Right lobe of liver (tissue), 6 donors: ENCODE measurements at regions not wholly inside any gene's neighbourhood (a gene's known extent, or its start where the extent isn't known, plus 50 kb on each side); places are given as distances from the start of the nearest gene placed in this dataset.

Source experiments
- ATAC-seq, 4 donors: fragments of 200-7000 bp; cut with Tn5 transposase; one replicate each; pipeline ENCODE4 v1.9.1; 2020; ENCODE audit warnings: mild to moderate bottlenecking in 4 of 4, moderate library complexity in 4 of 4
- DNase-seq, 3 donors: peaks; one replicate each; pipeline ENCODE4 v3.0.0-alpha.2; 2020
- H3K27ac ChIP-seq, 3 donors: fragments of 200-600 bp; one replicate each; pipeline ENCODE4 v1.8.0; 2022
- H3K27me3 ChIP-seq, 2 donors: fragments of 200-600 bp; one replicate each; pipeline ENCODE4 v1.8.0; 2022
- H3K36me3 ChIP-seq, 4 donors: fragments of 200-600 bp; sonication (generic) in 1 of 4; one replicate each; pipeline versions ENCODE4 v1.5.1 to v1.8.0; 2017 to 2022; ENCODE audit warnings: control low read depth in 1 of 4
- H3K4me1 ChIP-seq, 4 donors: fragments of 200-600 bp; sonication (generic) in 1 of 4; one replicate each; pipeline versions ENCODE4 v1.5.1 to v1.8.0; 2017 to 2022; ENCODE audit warnings: control low read depth in 1 of 4
- H3K4me3 ChIP-seq, 3 donors: fragments of 200-600 bp; one replicate each; pipeline ENCODE4 v1.8.0; 2022
- H3K9me3 ChIP-seq, 4 donors: fragments of 200-600 bp; sonication (generic) in 1 of 4; one replicate each; pipeline versions ENCODE4 v1.5.1 to v1.8.0; 2017 to 2022; ENCODE audit warnings: control low read depth in 1 of 4
- POLR2A ChIP-seq: fragments of 450-650 bp; IDR thresholded peaks from one replicate; pipeline ENCODE4 v1.6.1; 2017; ENCODE audit warnings: antibody characterized with exemption, mild to moderate bottlenecking
- WGBS: methylation state at CpG from one replicate; pipeline ENCODE4 v1.1.6; 2018; ENCODE audit warnings: low coverage, low lambda C conversion rate; ENCODE audit not compliant: insufficient coverage; ENCODE audit errors: missing lambda C conversion rate; 5-methylcytosine and 5-hydroxymethylcytosine counted together
- intact Hi-C, 2 donors: fragments of 100-400 bp; cut with DNase I; formaldehyde crosslinking; loops; one replicate each; pipeline versions ENCODE4 v1.11.2 to v1.14.1; 2022
- TF ChIP-seq, protein P1 (sequence below), 4 donors: fragments of 200-600 bp in 3 of 4; fragments of 450-650 bp in 1 of 4; IDR thresholded peaks; one replicate each; pipeline versions ENCODE4 v1.5.1 to v1.8.0; 2016 to 2022; ENCODE audit warnings: antibody characterized with exemption in 4 of 4, mild to moderate bottlenecking in 2 of 4
- donor health status: DM: no; HTN: yes; CAD: no.
- donor health status: DM: no; HTN: no; CAD: no.
- donor health status: DM: no; HTN: no; CAD: no.
- donor health status: DM: no; HTN: yes; CAD: no.
- donor health status: DM: no; HTN: yes; CAD: no.

- DNase-seq (no peak), ATAC-seq (no peak)
- H3K4me1 ChIP-seq, result no peaks in the 10 kb centered on the region
- TF ChIP-seq POLR2A, result no peak
- TF ChIP-seq, protein P1, sequence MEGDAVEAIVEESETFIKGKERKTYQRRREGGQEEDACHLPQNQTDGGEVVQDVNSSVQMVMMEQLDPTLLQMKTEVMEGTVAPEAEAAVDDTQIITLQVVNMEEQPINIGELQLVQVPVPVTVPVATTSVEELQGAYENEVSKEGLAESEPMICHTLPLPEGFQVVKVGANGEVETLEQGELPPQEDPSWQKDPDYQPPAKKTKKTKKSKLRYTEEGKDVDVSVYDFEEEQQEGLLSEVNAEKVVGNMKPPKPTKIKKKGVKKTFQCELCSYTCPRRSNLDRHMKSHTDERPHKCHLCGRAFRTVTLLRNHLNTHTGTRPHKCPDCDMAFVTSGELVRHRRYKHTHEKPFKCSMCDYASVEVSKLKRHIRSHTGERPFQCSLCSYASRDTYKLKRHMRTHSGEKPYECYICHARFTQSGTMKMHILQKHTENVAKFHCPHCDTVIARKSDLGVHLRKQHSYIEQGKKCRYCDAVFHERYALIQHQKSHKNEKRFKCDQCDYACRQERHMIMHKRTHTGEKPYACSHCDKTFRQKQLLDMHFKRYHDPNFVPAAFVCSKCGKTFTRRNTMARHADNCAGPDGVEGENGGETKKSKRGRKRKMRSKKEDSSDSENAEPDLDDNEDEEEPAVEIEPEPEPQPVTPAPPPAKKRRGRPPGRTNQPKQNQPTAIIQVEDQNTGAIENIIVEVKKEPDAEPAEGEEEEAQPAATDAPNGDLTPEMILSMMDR (IDR thresholded peaks at IDR 0.05), result no peak
- H3K36me3 ChIP-seq, result no peaks in the 10 kb centered on the region
- intact Hi-C loops, result no loop called here
- 33% methylated on average over 1 of the region's 1 CpG for WGBS
- H3K27ac ChIP-seq, result no peak overlapping the region
- no peaks in the 10 kb centered on the region for H3K9me3 ChIP-seq
- H3K4me3 ChIP-seq, result no peak overlapping the region
- no peaks in the 10 kb centered on the region for H3K27me3 ChIP-seq
These were observed 516.1 kb upstream of the NR3C2 start for GRCh38 chr4:148958317-148958716.

GRCh38 chr4:148955564-148956297 is 513.5 kb upstream of the NR3C2 start:
- H3K27me3 ChIP-seq, result no peaks in the 10 kb centered on the region
- TF ChIP-seq, protein P1 (IDR thresholded peaks at IDR 0.05), result no peak
- TF ChIP-seq POLR2A, result no peak
- intact Hi-C loops, result no loop called here
- H3K4me1 ChIP-seq, result no peaks in the 10 kb centered on the region
- H3K36me3 ChIP-seq, result no peaks in the 10 kb centered on the region
- no peaks in the 10 kb centered on the region for H3K9me3 ChIP-seq
- H3K27ac ChIP-seq, result no peak overlapping the region
- H3K4me3 ChIP-seq, result no peak overlapping the region
- ATAC-seq (no peak), DNase-seq (no peak)
- WGBS, result 89% methylated on average over 1 of the region's 1 CpG

GRCh38 chr4:148954011-148954749 is 512.0 kb upstream of the NR3C2 start:
- H3K4me1 ChIP-seq, result no peaks in the 10 kb centered on the region
- H3K9me3 ChIP-seq, result no peaks in the 10 kb centered on the region
- H3K27me3 ChIP-seq, result no peaks in the 10 kb centered on the region
- TF ChIP-seq POLR2A, result no peak
- TF ChIP-seq, protein P1 (IDR thresholded peaks at IDR 0.05), result no peak
- intact Hi-C loops, result no loop called here
- H3K36me3 ChIP-seq, result no peaks in the 10 kb centered on the region
- ATAC-seq (no peak), DNase-seq (no peak)
- no peak overlapping the region for H3K27ac ChIP-seq
- no peak overlapping the region for H3K4me3 ChIP-seq
- 70% methylated on average over 5 of the region's 7 CpGs for WGBS

DNA sequence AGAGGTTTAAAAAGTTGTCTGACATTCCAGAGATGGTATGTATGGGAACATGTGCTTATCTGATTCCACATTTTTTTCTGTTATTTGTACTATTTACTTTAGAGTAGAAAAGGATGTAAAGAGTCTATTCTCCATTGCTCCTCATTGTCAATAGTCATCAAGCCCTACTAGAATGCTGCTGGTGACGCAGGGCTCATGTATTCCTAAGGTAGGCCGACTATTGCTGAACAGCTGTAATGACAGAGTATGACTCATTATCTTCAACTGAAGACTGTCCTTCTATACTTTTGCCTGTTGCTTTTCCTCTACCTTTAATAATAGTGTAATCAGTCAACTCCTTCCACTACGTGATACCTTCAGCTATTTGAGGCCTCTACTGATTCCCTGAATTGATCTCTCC is 509.1 kb upstream of the NR3C2 start:
- intact Hi-C loops, result no loop called here
- WGBS, result 87% methylated on average over 3 of the region's 3 CpGs
- no peak for ATAC-seq
- H3K4me1 ChIP-seq, result no peaks in the 10 kb centered on the region
- no peaks in the 10 kb centered on the region for H3K9me3 ChIP-seq
- H3K27me3 ChIP-seq, result no peaks in the 10 kb centered on the region
- TF ChIP-seq, protein P1 (IDR thresholded peaks at IDR 0.05), result no peak
- TF ChIP-seq POLR2A, result no peak
- no peak overlapping the region for H3K4me3 ChIP-seq
- no peaks in the 10 kb centered on the region for H3K36me3 ChIP-seq
- DNase-seq, result no peak
- H3K27ac ChIP-seq, result no peak overlapping the region
